Endothelial cell of umbilical vein (primary cell): ENCODE measurements at regions not wholly inside any gene's neighbourhood (a gene's known extent, or its start where the extent isn't known, plus 50 kb on each side); places are given as distances from the start of the nearest gene placed in this dataset.

Experiments used
- BruUV-seq: library from RNA; stranded (reverse); fragments of 400-500 nt; replicated peaks from 2 replicates; lab custom pipeline; 2021; lab: Mats Ljungman, UMichigan
- CTCF ChIA-PET: fragments of 300-600, 350-600 bp; sonication (Branson Sonifier 250); formaldehyde crosslinking; loops from one replicate; lab custom pipeline; 2021; ENCODE audit warnings: antibody characterized with exemption, inconsistent platforms; lab: Charles Lee
- POLR2A ChIA-PET: fragments of 300-600, 350-600 bp; sonication (Branson Sonifier 250); formaldehyde crosslinking; loops from one replicate; lab custom pipeline; 2021; ENCODE audit warnings: antibody characterized with exemption, inconsistent platforms; lab: Charles Lee
- DNase-seq: peaks from one replicate; pipeline ENCODE4 v3.0.0-alpha.2; 2011; ENCODE audit warnings: low read depth, low spot score
- FAIRE-seq: peaks from 2 replicates; lab custom pipeline; 2011; peaks lifted over from hg19 to GRCh38; lab: Jason Lieb, UNC
- H2AFZ ChIP-seq: 2 replicates; pipeline ENCODE4 v1.6.0; 2012; ENCODE audit warnings: low read depth, low read length, control low read depth, inconsistent platforms
- H3K27ac ChIP-seq: 2 replicates; pipeline ENCODE4 v1.5.1; 2011; ENCODE audit warnings: low read depth, mild to moderate bottlenecking, control low read depth, low read length, moderate library complexity; ENCODE audit not compliant: insufficient read depth
- H3K27me3 ChIP-seq, 2 experiments: 2 replicates each; pipeline versions ENCODE4 v1.6.0 to v1.6.1; 2011; ENCODE audit warnings: low read length in 2 of 2, mixed read lengths in 1 of 2; ENCODE audit not compliant: control insufficient read depth in 2 of 2, insufficient read depth in 2 of 2
- H3K36me3 ChIP-seq, 2 experiments: 2 replicates in 1 of 2; 3 replicates in 1 of 2; pipeline ENCODE4 v1.5.1; 2011; ENCODE audit warnings: low read length in 2 of 2, mild to moderate bottlenecking in 1 of 2, moderate library complexity in 1 of 2; ENCODE audit not compliant: control insufficient read depth in 2 of 2, insufficient read depth in 2 of 2; ENCODE audit errors: extremely low read depth in 1 of 2
- H3K4me1 ChIP-seq: 3 replicates; pipeline ENCODE4 v1.5.1; 2011; ENCODE audit warnings: mild to moderate bottlenecking, low read length; ENCODE audit not compliant: control insufficient read depth, insufficient read depth; ENCODE audit errors: extremely low read depth
- H3K4me2 ChIP-seq: 2 replicates; pipeline ENCODE4 v1.6.1; 2011; ENCODE audit warnings: low read length, control low read depth, mixed read lengths; ENCODE audit not compliant: insufficient read depth
- H3K4me3 ChIP-seq, 3 experiments: fragments of 200-600 bp in 1 of 3; sonication (generic), shearing (Covaris generic) in 1 of 3; replicated peaks in 1 of 3; 2 replicates each; pipeline ENCODE4 v1.5.1; 2011 to 2016; ENCODE audit warnings: control low read depth in 3 of 3, low read length in 3 of 3, mild to moderate bottlenecking in 2 of 3, inconsistent platforms in 1 of 3, low read depth in 1 of 3, moderate library complexity in 1 of 3; ENCODE audit not compliant: insufficient read depth in 1 of 3
- H3K79me2 ChIP-seq: 2 replicates; pipeline ENCODE4 v1.6.0; 2012; ENCODE audit warnings: low read length, inconsistent platforms; ENCODE audit not compliant: control insufficient read depth, insufficient read depth
- H3K9ac ChIP-seq: replicated peaks from 2 replicates; pipeline ENCODE3; 2011; ENCODE audit warnings: low read length, control low read depth; ENCODE audit not compliant: insufficient read depth; ENCODE audit errors: extremely low read depth
- H3K9me1 ChIP-seq: replicated peaks from 3 replicates; pipeline ENCODE4 v1.6.0; 2011; ENCODE audit warnings: mild to moderate bottlenecking, low read length; ENCODE audit not compliant: control insufficient read depth, insufficient read depth; ENCODE audit errors: extremely low read depth
- H3K9me3 ChIP-seq: replicated peaks from 2 replicates; pipeline ENCODE4 v1.5.1; 2012; ENCODE audit warnings: low read length, inconsistent platforms; ENCODE audit not compliant: control insufficient read depth, insufficient read depth
- H4K20me1 ChIP-seq: replicated peaks from 2 replicates; pipeline ENCODE3; 2011; ENCODE audit warnings: mild to moderate bottlenecking, low read length; ENCODE audit not compliant: control insufficient read depth, insufficient read depth; ENCODE audit errors: extremely low read depth
- FOS ChIP-seq: IDR thresholded peaks from 2 replicates; pipeline ENCODE4 v1.6.1; 2011; ENCODE audit warnings: mild to moderate bottlenecking, low read length, moderate library complexity, borderline replicate concordance; ENCODE audit not compliant: insufficient read depth
- GATA2 ChIP-seq: IDR thresholded peaks from 2 replicates; pipeline ENCODE4 v1.7.0; 2011; ENCODE audit warnings: low read depth, mild to moderate bottlenecking, moderate library complexity, mixed read lengths, low read length; ENCODE audit not compliant: insufficient read length, insufficient read depth
- JUN ChIP-seq: IDR thresholded peaks from 2 replicates; pipeline ENCODE4 v1.6.1; 2011; ENCODE audit warnings: borderline replicate concordance, low read depth; ENCODE audit not compliant: insufficient read length, insufficient read depth
- POLR2A ChIP-seq: IDR thresholded peaks from 2 replicates; pipeline ENCODE4 v1.6.1; 2012; ENCODE audit warnings: low read depth, mild to moderate bottlenecking, control low read depth, low read length
- POLR2AphosphoS5 ChIP-seq: IDR thresholded peaks from 2 replicates; pipeline ENCODE4 v1.6.1; 2012; ENCODE audit warnings: low read depth, mild to moderate bottlenecking, control low read depth, low read length, moderate library complexity; ENCODE audit not compliant: insufficient read depth
- dilution Hi-C: fragments of 300-500 bp; cut with MboI; formaldehyde crosslinking; loops from one replicate; pipeline ENCODE4 v1.15.0; 2019; ENCODE audit warnings: low sequenced_read_pairs; ENCODE audit not compliant: extremely low pct_ligation_motif_present
- intact Hi-C: fragments of 100-400 bp; cut with micrococcal nuclease; formaldehyde crosslinking; loops from one replicate; pipeline ENCODE4 v1.10.0; 2022
- TF ChIP-seq, protein P1 (sequence below), 2 donors: IDR thresholded peaks; 1 replicate in 1 of 2; 2 replicates in 1 of 2; pipeline ENCODE4 v1.5.1; 2011; ENCODE audit warnings: low read length in 2 of 2, mild to moderate bottlenecking in 2 of 2, moderate library complexity in 2 of 2, control low read depth in 1 of 2, inconsistent platforms in 1 of 2, low read depth in 1 of 2; ENCODE audit not compliant: insufficient read depth in 1 of 2; ENCODE audit errors: extremely low read depth in 1 of 2
- TF ChIP-seq, protein P2 (sequence below): IDR thresholded peaks from 2 replicates; pipeline ENCODE4 v1.6.1; 2011; ENCODE audit not compliant: insufficient read depth, insufficient read length

DNA sequence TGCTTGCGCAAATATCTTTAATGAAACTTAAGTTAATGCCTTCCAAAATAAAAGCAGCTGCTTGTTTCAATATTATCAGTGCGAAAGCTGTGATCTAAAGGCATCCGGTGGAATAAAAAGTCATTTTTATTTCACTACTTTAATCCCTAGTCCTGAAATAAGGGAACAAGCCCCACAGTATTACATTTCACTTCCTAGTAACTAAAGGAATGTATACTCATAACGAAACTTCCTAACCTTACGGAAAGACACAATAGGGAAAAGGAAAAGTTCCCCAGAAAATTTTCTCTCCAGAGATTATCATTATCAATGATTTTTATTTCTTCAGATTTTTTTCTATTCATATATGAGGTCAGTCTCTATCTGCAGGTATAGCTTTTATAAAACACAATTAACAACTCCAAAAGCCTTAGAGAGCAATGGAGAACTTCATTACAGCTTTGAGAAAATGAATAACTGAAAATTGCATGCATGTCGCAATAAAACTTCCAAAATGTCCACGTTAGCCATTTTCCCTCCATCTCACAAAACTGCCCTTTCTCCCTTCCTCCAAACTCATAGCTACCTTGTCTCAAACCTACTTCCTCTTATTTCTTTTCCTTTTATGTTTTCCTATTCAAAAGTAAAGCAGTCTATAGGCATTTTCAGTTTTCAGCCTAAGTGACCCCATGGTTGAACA is 154.3 kb upstream of the MED13 start:
- no peaks in the 10 kb centered on the region for H3K36me3 ChIP-seq
- ChIA-PET POLR2A (no interaction called here), CTCF (interaction anchor here (1.4 kb wide), 1 partner anchor 13 kb away, joined by 5 read pairs; no protein-coding TSS in a partner anchor)
- H3K4me1 ChIP-seq = no peaks in the 10 kb centered on the region
- no peaks in the 10 kb centered on the region for H3K9me1 ChIP-seq
- H3K9me3 ChIP-seq = no peaks in the 10 kb centered on the region
- H3K79me2 ChIP-seq = no peaks in the 10 kb centered on the region
- FAIRE-seq (no peak), DNase-seq (no peak)
- H4K20me1 ChIP-seq = no peaks in the 10 kb centered on the region
- dilution Hi-C loops = no loop called here
- H2AFZ ChIP-seq = no peak overlapping the region
- H3K27ac ChIP-seq = no peak overlapping the region
- H3K27me3 ChIP-seq = no peaks in the 10 kb centered on the region
- no peak overlapping the region for H3K9ac ChIP-seq
- no TSS peak for BruUV-seq
- no peak overlapping the region for H3K4me2 ChIP-seq
- intact Hi-C loops = no loop called here
- TF ChIP-seq POLR2A (no peak), GATA2 (no peak), JUN (no peak), POLR2AphosphoS5 (no peak), FOS (no peak)
- TF ChIP-seq, protein P1, sequence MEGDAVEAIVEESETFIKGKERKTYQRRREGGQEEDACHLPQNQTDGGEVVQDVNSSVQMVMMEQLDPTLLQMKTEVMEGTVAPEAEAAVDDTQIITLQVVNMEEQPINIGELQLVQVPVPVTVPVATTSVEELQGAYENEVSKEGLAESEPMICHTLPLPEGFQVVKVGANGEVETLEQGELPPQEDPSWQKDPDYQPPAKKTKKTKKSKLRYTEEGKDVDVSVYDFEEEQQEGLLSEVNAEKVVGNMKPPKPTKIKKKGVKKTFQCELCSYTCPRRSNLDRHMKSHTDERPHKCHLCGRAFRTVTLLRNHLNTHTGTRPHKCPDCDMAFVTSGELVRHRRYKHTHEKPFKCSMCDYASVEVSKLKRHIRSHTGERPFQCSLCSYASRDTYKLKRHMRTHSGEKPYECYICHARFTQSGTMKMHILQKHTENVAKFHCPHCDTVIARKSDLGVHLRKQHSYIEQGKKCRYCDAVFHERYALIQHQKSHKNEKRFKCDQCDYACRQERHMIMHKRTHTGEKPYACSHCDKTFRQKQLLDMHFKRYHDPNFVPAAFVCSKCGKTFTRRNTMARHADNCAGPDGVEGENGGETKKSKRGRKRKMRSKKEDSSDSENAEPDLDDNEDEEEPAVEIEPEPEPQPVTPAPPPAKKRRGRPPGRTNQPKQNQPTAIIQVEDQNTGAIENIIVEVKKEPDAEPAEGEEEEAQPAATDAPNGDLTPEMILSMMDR (IDR thresholded peaks at IDR 0.05; ENCODE audit: extremely low read depth in 1 of 2, insufficient read depth in 1 of 2, low read depth in 1 of 2, low read length in 2 of 2) = no peak
- TF ChIP-seq, protein P2, sequence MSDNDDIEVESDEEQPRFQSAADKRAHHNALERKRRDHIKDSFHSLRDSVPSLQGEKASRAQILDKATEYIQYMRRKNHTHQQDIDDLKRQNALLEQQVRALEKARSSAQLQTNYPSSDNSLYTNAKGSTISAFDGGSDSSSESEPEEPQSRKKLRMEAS = no peak
- H3K4me3 ChIP-seq = no peak overlapping the region
